ENCODE measurements at regions not wholly inside any gene's neighbourhood (a gene's known extent, or its start where the extent isn't known, plus 50 kb on each side); places are given as distances from the start of the nearest gene placed in this dataset.

DNA sequence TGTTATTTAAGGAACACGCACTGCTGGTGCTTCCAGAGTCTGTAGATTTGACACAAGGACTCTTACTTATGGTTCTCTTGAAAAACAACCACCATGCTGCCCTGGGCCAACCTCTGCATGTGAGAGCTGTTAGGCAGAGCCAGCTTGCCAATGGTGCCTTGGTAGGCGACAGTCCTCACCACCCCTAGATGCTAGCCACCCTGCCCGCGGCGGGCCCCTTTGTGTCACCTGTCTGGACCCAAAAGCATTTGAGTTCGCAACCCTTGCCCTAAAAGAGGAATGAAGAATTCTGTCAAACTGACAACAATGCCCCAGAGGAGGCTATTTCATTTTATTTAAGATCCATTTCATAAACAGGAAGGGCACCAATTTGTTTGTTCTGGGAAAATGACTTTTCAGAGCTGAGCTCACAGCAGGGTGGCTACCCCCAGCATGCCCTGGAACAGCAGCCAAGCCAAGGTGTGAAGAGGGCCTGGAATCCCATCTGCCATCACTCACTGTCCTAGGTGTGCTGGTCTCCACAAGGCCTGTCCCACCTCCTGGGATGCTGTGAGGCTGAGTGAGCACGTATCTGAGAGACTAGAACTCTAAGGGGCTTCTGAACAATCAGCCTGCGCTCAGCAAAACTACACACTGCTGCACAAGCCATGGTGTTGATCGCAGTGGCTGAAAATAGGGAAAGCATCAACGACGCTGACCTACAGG lies 63.8 kb upstream of the FZD10 start:
- TF ChIP-seq, protein P1, sequence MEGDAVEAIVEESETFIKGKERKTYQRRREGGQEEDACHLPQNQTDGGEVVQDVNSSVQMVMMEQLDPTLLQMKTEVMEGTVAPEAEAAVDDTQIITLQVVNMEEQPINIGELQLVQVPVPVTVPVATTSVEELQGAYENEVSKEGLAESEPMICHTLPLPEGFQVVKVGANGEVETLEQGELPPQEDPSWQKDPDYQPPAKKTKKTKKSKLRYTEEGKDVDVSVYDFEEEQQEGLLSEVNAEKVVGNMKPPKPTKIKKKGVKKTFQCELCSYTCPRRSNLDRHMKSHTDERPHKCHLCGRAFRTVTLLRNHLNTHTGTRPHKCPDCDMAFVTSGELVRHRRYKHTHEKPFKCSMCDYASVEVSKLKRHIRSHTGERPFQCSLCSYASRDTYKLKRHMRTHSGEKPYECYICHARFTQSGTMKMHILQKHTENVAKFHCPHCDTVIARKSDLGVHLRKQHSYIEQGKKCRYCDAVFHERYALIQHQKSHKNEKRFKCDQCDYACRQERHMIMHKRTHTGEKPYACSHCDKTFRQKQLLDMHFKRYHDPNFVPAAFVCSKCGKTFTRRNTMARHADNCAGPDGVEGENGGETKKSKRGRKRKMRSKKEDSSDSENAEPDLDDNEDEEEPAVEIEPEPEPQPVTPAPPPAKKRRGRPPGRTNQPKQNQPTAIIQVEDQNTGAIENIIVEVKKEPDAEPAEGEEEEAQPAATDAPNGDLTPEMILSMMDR (IDR thresholded peaks at IDR 0.05) = no peak
- TF ChIP-seq POLR2A (IDR thresholded peaks at IDR 0.05) = no peak
- no peaks in the 10 kb centered on the region for H3K9me3 ChIP-seq
- intact Hi-C loops (cut with DNase I) = no loop called here
- DNase-seq = no peak
- no peak overlapping the region for H3K27ac ChIP-seq
- WGBS, 2 donors = 88 to 92% methylated on average over 9 to 11 of the region's 11 CpGs
- H3K4me3 ChIP-seq (replicated peaks in 1 of 3) = no peak overlapping the region
- H3K4me1 ChIP-seq = no peaks in the 10 kb centered on the region
- H3K36me3 ChIP-seq = no peaks in the 10 kb centered on the region
- H3K27me3 ChIP-seq = no peaks in the 10 kb centered on the region

DNA sequence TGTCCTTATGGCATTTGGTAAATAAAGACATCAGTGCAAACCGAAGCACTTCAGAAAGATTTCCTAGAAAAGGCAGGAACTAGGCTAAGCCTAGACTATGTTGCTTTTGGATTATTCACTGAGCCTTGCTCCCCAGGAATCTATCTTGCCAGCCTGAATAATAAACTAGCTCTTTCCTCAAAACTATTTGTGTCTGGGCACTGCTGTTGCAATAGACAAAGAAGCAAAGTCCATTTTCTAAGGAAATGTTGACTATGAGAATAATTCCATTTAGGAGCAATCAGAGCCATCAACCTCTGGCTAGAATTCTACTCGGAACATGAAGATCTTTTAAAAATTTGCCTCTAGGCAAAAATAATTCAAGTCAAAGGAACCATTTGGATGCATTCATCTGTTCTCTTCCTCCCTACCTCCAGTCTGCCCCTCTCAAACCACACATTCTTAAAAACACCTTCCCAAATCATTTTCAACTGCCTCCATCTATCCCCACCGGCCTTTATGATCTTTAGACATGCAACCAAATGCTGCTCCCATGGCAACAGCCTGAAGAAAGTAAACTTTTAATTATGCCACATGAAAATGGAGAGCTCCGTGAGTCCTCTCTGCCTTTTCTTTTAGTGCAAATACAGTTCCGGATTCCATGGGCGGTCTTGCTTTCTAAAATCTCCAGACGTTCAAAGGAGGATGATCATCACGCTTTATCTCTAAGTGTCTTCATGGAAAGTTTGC lies 61.5 kb upstream of the FZD10 start:
- H3K4me3 ChIP-seq (replicated peaks in 1 of 3) = no peak overlapping the region
- intact Hi-C loops (cut with DNase I) = no loop called here
- H3K4me1 ChIP-seq = peaks cover 0 to 9% of the 10 kb centered on the region in 2 donors
- no peak for DNase-seq
- H3K9me3 ChIP-seq = no peaks in the 10 kb centered on the region
- peaks cover 4% of the 10 kb centered on the region for H3K27me3 ChIP-seq
- H3K36me3 ChIP-seq = no peaks in the 10 kb centered on the region
- 68 to 73% methylated on average over 8 of the region's 8 CpGs for WGBS, 2 donors
- no peak overlapping the region for H3K27ac ChIP-seq
- TF ChIP-seq, protein P1 (IDR thresholded peaks at IDR 0.05) = no peak
- no peak for TF ChIP-seq POLR2A (IDR thresholded peaks at IDR 0.05)

DNA sequence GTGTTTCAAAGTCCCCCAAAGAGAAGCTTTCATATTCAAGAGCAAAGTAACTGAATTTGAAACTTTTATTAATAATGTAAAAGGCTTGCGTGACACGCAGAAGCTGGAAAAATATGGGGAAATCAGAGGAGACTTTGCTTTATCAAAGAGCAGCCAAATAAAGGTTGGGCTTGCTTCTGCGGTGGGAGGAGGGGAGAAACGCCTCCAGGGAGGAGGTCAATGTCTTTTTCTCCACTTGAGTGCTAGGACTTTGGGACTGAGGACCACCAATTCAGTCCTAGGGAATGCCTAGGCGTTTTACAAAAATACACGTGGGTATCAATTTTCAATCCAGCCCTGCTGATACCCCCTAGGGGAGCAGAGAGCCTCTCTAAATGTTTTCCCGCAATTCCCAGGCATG lies 60.9 kb upstream of the FZD10 start:
- no peak for TF ChIP-seq POLR2A (IDR thresholded peaks at IDR 0.05)
- TF ChIP-seq, protein P1 (IDR thresholded peaks at IDR 0.05) = no peak
- Histone ChIP-seq H3K9me3 (no peaks in the 10 kb centered on the region), H3K27ac (no peak overlapping the region), H3K36me3 (no peaks in the 10 kb centered on the region), H3K4me1 (peaks cover 0 to 9% of the 10 kb centered on the region in 2 donors), H3K4me3 (replicated peaks in 1 of 3) (no peak overlapping the region), H3K27me3 (peaks cover 4% of the 10 kb centered on the region)
- 38 to 41% methylated on average over 7 of the region's 7 CpGs for WGBS, 2 donors
- intact Hi-C loops (cut with DNase I) = no loop called here
- DNase-seq = no peak

DNA sequence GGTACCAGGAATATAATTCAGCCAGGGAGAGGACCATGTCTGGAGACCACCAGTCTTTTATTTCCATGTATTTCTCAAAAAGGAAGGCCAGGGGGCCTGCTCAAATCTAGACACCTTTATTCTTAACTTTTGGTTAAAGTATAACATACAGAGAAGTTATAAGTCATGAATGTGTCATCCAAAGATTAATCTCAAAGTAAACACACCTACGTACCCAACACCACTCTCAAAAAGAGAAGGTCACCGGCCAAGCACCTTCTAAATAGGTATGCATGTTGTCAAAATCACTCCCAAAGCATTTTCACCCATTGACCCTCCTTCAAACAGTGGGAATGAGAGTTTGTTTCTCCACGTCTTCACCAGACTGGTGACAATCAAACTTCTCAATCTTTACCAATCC lies 60.0 kb upstream of the FZD10 start:
- H3K9me3 ChIP-seq = no peaks in the 10 kb centered on the region
- H3K4me3 ChIP-seq (replicated peaks in 1 of 3) = no peak overlapping the region
- peaks cover 4% of the 10 kb centered on the region for H3K27me3 ChIP-seq
- TF ChIP-seq POLR2A (IDR thresholded peaks at IDR 0.05) = no peak
- TF ChIP-seq, protein P1 (IDR thresholded peaks at IDR 0.05) = no peak
- no peaks in the 10 kb centered on the region for H3K36me3 ChIP-seq
- DNase-seq = no peak
- intact Hi-C loops (cut with DNase I) = no loop called here
- H3K4me1 ChIP-seq = peaks cover 0 to 9% of the 10 kb centered on the region in 2 donors
- WGBS, 2 donors = 87% methylated on average over 3 of the region's 3 CpGs
- no peak overlapping the region for H3K27ac ChIP-seq

DNA sequence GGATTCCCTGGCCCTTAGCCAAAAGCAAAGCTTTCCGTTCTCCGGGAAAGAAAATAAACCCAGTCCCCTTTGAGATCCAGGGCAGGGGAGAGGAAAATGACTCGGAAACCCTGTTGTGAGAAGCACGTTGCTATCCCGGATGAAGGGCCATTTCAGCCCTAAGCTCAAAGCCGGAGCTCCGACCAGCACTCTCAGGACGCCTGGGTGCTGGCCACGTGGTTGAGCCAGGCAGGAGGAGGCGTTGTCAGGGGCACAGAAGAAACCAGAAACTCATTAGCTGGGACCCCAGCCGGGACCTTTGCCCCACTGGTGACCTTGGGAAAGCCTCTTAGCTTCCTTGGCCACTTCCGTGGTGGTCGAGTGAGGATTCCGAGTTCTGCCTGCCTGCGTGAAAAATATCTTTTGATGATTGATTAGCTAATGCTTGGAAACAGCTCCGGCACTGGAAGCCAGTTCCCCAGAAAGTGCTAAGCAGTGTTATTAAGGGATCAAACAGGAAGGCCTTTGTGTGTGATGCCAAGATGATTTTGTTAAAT lies 57.6 kb upstream of the FZD10 start:
- peaks cover 0 to 9% of the 10 kb centered on the region in 2 donors for H3K4me1 ChIP-seq
- 6% methylated on average over 16 of the region's 16 CpGs for WGBS, 2 donors
- no peak overlapping the region for H3K4me3 ChIP-seq (replicated peaks in 1 of 3)
- H3K36me3 ChIP-seq = no peaks in the 10 kb centered on the region
- intact Hi-C loops (cut with DNase I) = no loop called here
- H3K9me3 ChIP-seq = no peaks in the 10 kb centered on the region
- no peak overlapping the region for H3K27ac ChIP-seq
- TF ChIP-seq, protein P1 (IDR thresholded peaks at IDR 0.05) = no peak
- no peak for TF ChIP-seq POLR2A (IDR thresholded peaks at IDR 0.05)
- DNase-seq = peak in 1 of 2 donors; percentile 8
- peaks cover 4% of the 10 kb centered on the region for H3K27me3 ChIP-seq

Data from thyroid gland (tissue), 4 donors.